Vagina (tissue), 2 donors: ENCODE measurements at regions not wholly inside any gene's neighbourhood (a gene's known extent, or its start where the extent isn't known, plus 50 kb on each side); places are given as distances from the start of the nearest gene placed in this dataset.

ENCODE experiments used
- DNase-seq, 2 donors: peaks; one replicate each; pipeline ENCODE4 v3.0.0-alpha.2; 2017; ENCODE audit errors: extremely low spot score in 2 of 2
- H3K27ac ChIP-seq: fragments of 200-600 bp; sonication (generic); one replicate; pipeline ENCODE4 v1.5.1; 2019
- H3K27me3 ChIP-seq: fragments of 200-600 bp; sonication (generic); one replicate; pipeline ENCODE4 v1.5.1; 2019
- H3K36me3 ChIP-seq, 2 donors: fragments of 200-600 bp; sonication (generic); one replicate each; pipeline ENCODE4 v1.5.1; 2017 to 2019
- H3K4me1 ChIP-seq: fragments of 200-600 bp; sonication (generic); one replicate; pipeline ENCODE4 v1.5.1; 2019
- H3K4me3 ChIP-seq, 2 donors: fragments of 200-600 bp; sonication (generic); 1 replicate in 1 of 2; 2 replicates in 1 of 2; pipeline ENCODE4 v1.5.1; 2016 to 2019
- H3K9me3 ChIP-seq: fragments of 200-600 bp; sonication (generic); one replicate; pipeline ENCODE4 v1.5.1; 2019
- CTCF ChIP-seq, 3 experiments: fragments of 450-650 bp in 2 of 3; fragments of 200-600 bp in 1 of 3; sonication (generic) in 1 of 3; IDR thresholded peaks; one replicate each; pipeline ENCODE4 v1.5.1; 2017 to 2019; ENCODE audit warnings: antibody characterized with exemption in 3 of 3, mild to moderate bottlenecking in 2 of 3, moderate library complexity in 2 of 3
- POLR2A ChIP-seq, 2 donors: fragments of 450-650 bp; IDR thresholded peaks; one replicate each; pipeline ENCODE4 v1.6.1; 2017; ENCODE audit warnings: antibody characterized with exemption in 2 of 2, mild to moderate bottlenecking in 2 of 2, moderate library complexity in 2 of 2
- POLR2AphosphoS5 ChIP-seq, 2 donors: sonication (generic); formaldehyde crosslinking; IDR thresholded peaks; one replicate each; pipeline ENCODE4 v1.9.0; 2017; ENCODE audit warnings: antibody characterized with exemption in 2 of 2, mild to moderate bottlenecking in 2 of 2, low read depth in 1 of 2; ENCODE audit not compliant: insufficient read depth in 1 of 2
- intact Hi-C: fragments of 100-400 bp; cut with DNase I; formaldehyde crosslinking; loops from one replicate; pipeline ENCODE4 v1.15.1; 2023

- Histone ChIP-seq H3K4me1 (no peaks in the 10 kb centered on the region), H3K9me3 (no peaks in the 10 kb centered on the region), H3K27ac (no peak overlapping the region), H3K36me3 (no peaks in the 10 kb centered on the region), H3K4me3 (no peak overlapping the region), H3K27me3 (no peaks in the 10 kb centered on the region)
- no peak for TF ChIP-seq CTCF (IDR thresholded peaks at IDR 0.05)
- no peak for TF ChIP-seq POLR2AphosphoS5 (IDR thresholded peaks at IDR 0.05; ENCODE audit: insufficient read depth in 1 of 2, low read depth in 1 of 2)
- TF ChIP-seq POLR2A (IDR thresholded peaks at IDR 0.05), result no peak
- no peak for DNase-seq
- intact Hi-C loops, result no loop called here
These were observed 430.0 kb upstream of the ADAMTSL1 start for GRCh38 chr9:18043978-18044377.

- DNase-seq, result no peak
These were observed 428.6 kb upstream of the ADAMTSL1 start for GRCh38 chr9:18045326-18045725.

GRCh38 chr9:18046068-18046467, 427.9 kb upstream of the ADAMTSL1 start:
- no peak overlapping the region for H3K4me3 ChIP-seq
- no peaks in the 10 kb centered on the region for H3K4me1 ChIP-seq
- H3K27me3 ChIP-seq, result no peaks in the 10 kb centered on the region
- H3K36me3 ChIP-seq, result no peaks in the 10 kb centered on the region
- intact Hi-C loops, result no loop called here
- H3K27ac ChIP-seq, result no peak overlapping the region
- no peak for TF ChIP-seq CTCF (IDR thresholded peaks at IDR 0.05)
- TF ChIP-seq POLR2AphosphoS5 (IDR thresholded peaks at IDR 0.05; ENCODE audit: insufficient read depth in 1 of 2, low read depth in 1 of 2), result no peak
- TF ChIP-seq POLR2A (IDR thresholded peaks at IDR 0.05), result no peak
- H3K9me3 ChIP-seq, result no peaks in the 10 kb centered on the region
- no peak for DNase-seq

More at GRCh38 chr9:18045326-18045725, 428.6 kb upstream of the ADAMTSL1 start:
- Histone ChIP-seq H3K4me3 (no peak overlapping the region), H3K27ac (no peak overlapping the region), H3K9me3 (no peaks in the 10 kb centered on the region), H3K4me1 (no peaks in the 10 kb centered on the region), H3K36me3 (no peaks in the 10 kb centered on the region), H3K27me3 (no peaks in the 10 kb centered on the region)
- intact Hi-C loops, result no loop called here
- TF ChIP-seq POLR2AphosphoS5 (IDR thresholded peaks at IDR 0.05; ENCODE audit: insufficient read depth in 1 of 2, low read depth in 1 of 2) (no peak), POLR2A (IDR thresholded peaks at IDR 0.05) (no peak)

- TF ChIP-seq CTCF (IDR thresholded peaks at IDR 0.05), result no peak
- TF ChIP-seq POLR2AphosphoS5 (IDR thresholded peaks at IDR 0.05; ENCODE audit: insufficient read depth in 1 of 2, low read depth in 1 of 2), result no peak
- no peaks in the 10 kb centered on the region for H3K27me3 ChIP-seq
- intact Hi-C loops, result no loop called here
- DNase-seq, result no peak
- no peaks in the 10 kb centered on the region for H3K4me1 ChIP-seq
- H3K36me3 ChIP-seq, result no peaks in the 10 kb centered on the region
- H3K4me3 ChIP-seq, result no peak overlapping the region
- no peak overlapping the region for H3K27ac ChIP-seq
- H3K9me3 ChIP-seq, result no peaks in the 10 kb centered on the region
These were observed 422.3 kb upstream of the ADAMTSL1 start for GRCh38 chr9:18051638-18052037.

GRCh38 chr9:18052060-18052459, 421.9 kb upstream of the ADAMTSL1 start:
- Histone ChIP-seq H3K4me1 (no peaks in the 10 kb centered on the region), H3K36me3 (no peaks in the 10 kb centered on the region), H3K27ac (no peak overlapping the region), H3K9me3 (no peaks in the 10 kb centered on the region), H3K4me3 (no peak overlapping the region), H3K27me3 (no peaks in the 10 kb centered on the region)
- intact Hi-C loops, result no loop called here
- TF ChIP-seq POLR2A (IDR thresholded peaks at IDR 0.05) (no peak), POLR2AphosphoS5 (IDR thresholded peaks at IDR 0.05; ENCODE audit: insufficient read depth in 1 of 2, low read depth in 1 of 2) (no peak), CTCF (IDR thresholded peaks at IDR 0.05) (no peak)
- no peak for DNase-seq
